Activated CD4-positive, CD25-positive, alpha-beta regulatory T cell treated with anti-CD3 and anti-CD28 coated beads, Interleukin-2, amount 50 U/mL, for 72 hours (primary cell): ENCODE measurements at regions not wholly inside any gene's neighbourhood (a gene's known extent, or its start where the extent isn't known, plus 50 kb on each side); places are given as distances from the start of the nearest gene placed in this dataset.
A peak's percentile ranks its signal among the peaks of the same experiment; 100 is the strongest.
"Not testable (repeated sequence)": the region's sequence is repeated elsewhere in the genome, so short reads cannot be mapped to it uniquely, and the experiment has no call there.

Experiments
- DNase-seq: peaks from one replicate; pipeline ENCODE4 v3.0.0; 2021

- DNase-seq: no peak
Observed at GRCh38 chr5:15012061-15012460, 140.5 kb upstream of the ANKH start.

DNA sequence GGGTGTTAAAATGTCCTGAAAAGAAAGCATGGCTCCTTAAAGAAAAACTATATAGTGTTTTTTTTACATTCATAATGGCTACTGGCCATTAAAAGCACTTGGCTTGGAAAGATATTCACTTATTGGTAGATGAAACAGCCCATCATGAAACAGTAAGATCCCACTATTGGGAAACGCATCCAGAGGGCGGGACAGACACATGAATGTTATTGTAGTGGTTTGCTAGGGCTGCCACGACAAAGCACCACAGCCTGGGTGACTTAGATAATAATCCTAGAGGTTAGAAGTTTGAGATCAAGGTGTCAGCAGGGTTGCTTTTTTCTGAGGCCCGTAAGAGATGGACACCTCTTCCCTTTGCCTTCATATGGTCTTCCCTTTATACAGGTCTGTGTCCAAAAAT is 139.4 kb upstream of the ANKH start:
- no peak for DNase-seq

- DNase-seq: no peak
Observed at GRCh38 chr5:15009420-15009819, 137.8 kb upstream of the ANKH start.

GRCh38 chr5:15008921-15009320 is 137.3 kb upstream of the ANKH start:
- no peak for DNase-seq

- no peak for DNase-seq
Observed at GRCh38 chr5:15008476-15008875, 136.9 kb upstream of the ANKH start.

DNA sequence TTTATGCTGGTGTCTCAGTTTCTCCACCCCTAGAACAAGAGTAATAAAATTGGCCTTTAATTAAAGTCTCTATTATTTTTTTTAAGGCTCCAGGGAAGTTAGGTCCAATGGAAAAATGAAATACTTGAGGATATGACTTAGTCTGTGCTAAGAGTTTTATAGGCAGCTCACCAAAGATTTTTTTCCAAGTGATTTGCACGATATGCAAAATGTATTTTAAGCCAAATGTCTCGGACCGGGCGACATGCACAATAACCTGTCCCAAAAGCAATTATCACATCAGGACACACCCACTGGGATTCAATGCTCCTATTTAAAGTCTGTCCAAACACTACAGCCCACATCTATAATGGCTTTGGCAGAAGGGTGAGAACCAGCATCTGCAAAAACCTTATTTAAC is 136.1 kb upstream of the ANKH start:
- DNase-seq: no peak

- DNase-seq: no peak
Observed at GRCh38 chr5:15004506-15004905, 132.9 kb upstream of the ANKH start.

- DNase-seq: peak; percentile 44
Observed at GRCh38 chr5:15003511-15003920, 131.9 kb upstream of the ANKH start.

- DNase-seq: no peak
Observed at GRCh38 chr5:15002791-15003190, 131.2 kb upstream of the ANKH start.

GRCh38 chr5:15002173-15002572 is 130.6 kb upstream of the ANKH start:
- DNase-seq: no peak

- no peak for DNase-seq
Observed at GRCh38 chr5:15001517-15001916, 129.9 kb upstream of the ANKH start.

DNA sequence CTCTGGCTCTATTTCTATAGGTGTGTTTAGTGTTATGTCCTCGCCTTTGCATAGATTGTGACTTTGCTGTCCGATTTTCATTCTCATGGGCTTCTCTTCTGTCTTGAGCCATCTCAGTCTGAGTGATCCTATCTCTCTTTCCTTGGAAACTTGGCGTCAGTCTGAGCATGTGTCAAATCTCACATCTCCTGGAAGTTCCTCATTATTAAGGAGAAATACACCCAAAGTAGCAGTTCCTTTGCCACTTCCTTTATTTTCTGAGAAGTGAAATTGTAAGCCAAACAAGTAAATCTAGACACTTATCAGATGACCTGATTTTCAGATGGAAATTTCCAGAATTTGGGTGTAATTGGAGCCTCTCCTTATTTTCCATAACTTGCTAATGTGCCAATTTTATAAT is 126.9 kb upstream of the ANKH start:
- no peak for DNase-seq

- DNase-seq: no peak
Observed at GRCh38 chr5:14996997-14997396, 125.4 kb upstream of the ANKH start.

- no peak for DNase-seq
Observed at GRCh38 chr5:14995229-14995628, 123.7 kb upstream of the ANKH start.

GRCh38 chr5:14993459-14994133 is 122.0 kb upstream of the ANKH start:
- DNase-seq: not testable (repeated sequence)

- peak; percentile 43 for DNase-seq
Observed at GRCh38 chr5:14992751-14993458, 121.3 kb upstream of the ANKH start.

DNA sequence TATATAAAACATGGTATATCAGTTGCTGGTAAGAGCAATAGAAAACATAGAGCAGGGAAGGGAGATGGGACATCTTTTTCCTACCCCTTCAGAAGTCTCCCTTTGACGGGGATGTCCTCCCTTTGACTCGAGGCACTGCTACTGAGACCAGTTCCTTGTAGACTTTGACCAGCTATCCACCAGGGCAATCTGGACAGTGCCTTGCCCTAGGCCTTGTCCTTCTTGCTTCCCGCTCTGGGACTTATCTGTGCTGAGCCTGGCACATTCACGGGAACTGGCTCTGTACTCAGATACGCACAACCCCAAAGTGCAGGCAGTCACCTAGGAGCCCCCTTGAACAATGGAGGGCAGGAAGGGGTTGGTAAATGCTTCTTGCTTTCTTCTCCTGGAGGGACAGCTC is 116.6 kb upstream of the ANKH start:
- no peak for DNase-seq

DNA sequence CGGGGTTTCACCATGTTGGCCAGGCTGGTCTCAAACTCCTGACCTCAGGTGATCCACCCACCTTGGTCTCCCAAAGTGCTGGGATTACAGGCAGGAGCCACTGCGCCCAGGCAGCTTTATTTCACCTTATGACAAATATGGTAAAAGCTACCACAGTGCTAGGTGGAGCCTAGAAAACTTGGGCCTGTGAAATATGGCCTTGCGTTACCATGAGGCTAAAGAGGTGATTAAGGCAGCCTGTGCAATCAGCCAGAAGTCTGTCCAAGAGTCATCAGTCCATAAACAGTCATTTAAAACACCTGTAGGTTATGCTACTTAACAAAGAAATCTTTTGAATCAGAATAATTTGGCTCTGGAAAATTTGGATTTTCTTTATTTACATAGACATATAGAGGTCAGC is 114.8 kb upstream of the ANKH start:
- DNase-seq: no peak

GRCh38 chr5:14983666-14984441 is 112.3 kb upstream of the ANKH start:
- DNase-seq: no peak

- DNase-seq: no peak
Observed at GRCh38 chr5:14980698-14981097, 109.1 kb upstream of the ANKH start.

GRCh38 chr5:14977058-14977685 is 105.6 kb upstream of the ANKH start:
- DNase-seq: no peak

- no peak for DNase-seq
Observed at GRCh38 chr5:14976486-14976885, 104.9 kb upstream of the ANKH start.

DNA sequence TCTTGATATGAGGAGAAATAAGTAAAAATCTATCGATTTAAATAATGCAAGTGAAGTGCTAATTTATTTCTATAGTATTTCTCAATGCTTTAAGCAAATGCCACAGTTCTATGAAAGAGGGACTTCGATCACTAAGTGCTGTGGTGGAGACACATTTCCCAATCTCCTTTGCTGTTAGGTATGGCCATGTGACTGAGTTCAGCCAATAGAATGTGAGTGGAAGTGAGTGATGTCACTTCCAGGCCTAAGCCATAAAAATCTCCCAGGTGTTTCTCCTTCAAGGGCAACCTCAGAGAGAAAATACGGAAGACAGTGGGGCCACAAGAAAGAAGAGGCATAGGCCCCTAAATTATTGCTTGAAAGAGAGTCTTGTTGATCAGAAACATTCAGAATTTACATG is 100.3 kb upstream of the ANKH start:
- DNase-seq: no peak

GRCh38 chr5:14968796-14969195 is 97.2 kb upstream of the ANKH start:
- no peak for DNase-seq
